Common myeloid progenitor, CD34-positive (primary cell): ENCODE measurements at regions not wholly inside any gene's neighbourhood (a gene's known extent, or its start where the extent isn't known, plus 50 kb on each side); places are given as distances from the start of the nearest gene placed in this dataset.

Experiments used
- CTCF ChIA-PET: fragments of 350-600 bp; sonication (Branson Sonifier 250); formaldehyde crosslinking; loops from one replicate; lab custom pipeline; 2021; ENCODE audit warnings: antibody characterized with exemption; lab: Charles Lee
- POLR2A ChIA-PET: fragments of 350-600 bp; sonication (Branson Sonifier 250); formaldehyde crosslinking; loops from one replicate; lab custom pipeline; 2021; ENCODE audit warnings: antibody characterized with exemption; lab: Charles Lee
- DNase-seq, 3 donors: peaks; one replicate each; pipeline versions ENCODE4 v3.0.0 to v3.0.0-alpha.2; 2013
- H3K27ac ChIP-seq, 2 experiments: 1 replicate in 1 of 2; 2 replicates in 1 of 2; pipeline ENCODE4 v1.7.0; 2013; ENCODE audit warnings: inconsistent platforms in 2 of 2, low read length in 2 of 2, mild to moderate bottlenecking in 2 of 2, low read depth in 1 of 2, moderate library complexity in 1 of 2; ENCODE audit not compliant: severe bottlenecking in 2 of 2, insufficient read depth in 1 of 2, poor library complexity in 1 of 2
- H3K27me3 ChIP-seq, 5 experiments: replicated peaks in 2 of 5; 1 replicate in 3 of 5; 2 replicates in 2 of 5; pipeline versions ENCODE4 v1.6.1 to v1.7.0; 2013; ENCODE audit warnings: low read length in 4 of 5, mild to moderate bottlenecking in 2 of 5, moderate library complexity in 2 of 5, inconsistent platforms in 1 of 5; ENCODE audit not compliant: insufficient read depth in 5 of 5, control insufficient read depth in 4 of 5
- H3K36me3 ChIP-seq, 4 experiments: 1 replicate in 2 of 4; 2 replicates in 2 of 4; pipeline versions ENCODE4 v1.6.1 to v1.7.0; 2013; ENCODE audit warnings: low read length in 3 of 4, control low read depth in 1 of 4, mild to moderate bottlenecking in 1 of 4; ENCODE audit not compliant: control insufficient read depth in 4 of 4, insufficient read depth in 4 of 4
- H3K4me1 ChIP-seq, 4 experiments: 1 replicate in 3 of 4; 2 replicates in 1 of 4; pipeline versions ENCODE4 v1.6.1 to v1.7.1; 2013; ENCODE audit warnings: low read length in 3 of 4, mild to moderate bottlenecking in 3 of 4, control low read depth in 1 of 4, inconsistent platforms in 1 of 4, moderate library complexity in 1 of 4; ENCODE audit not compliant: control insufficient read depth in 4 of 4, insufficient read depth in 4 of 4; ENCODE audit errors: control extremely low read depth in 1 of 4
- H3K4me3 ChIP-seq, 7 experiments: 1 replicate in 4 of 7; 2 replicates in 3 of 7; pipeline versions ENCODE4 v1.5.1 to v1.7.0; 2013; ENCODE audit warnings: mild to moderate bottlenecking in 7 of 7, low read length in 6 of 7, moderate library complexity in 6 of 7, inconsistent platforms in 2 of 7, low read depth in 2 of 7, control low read depth in 1 of 7; ENCODE audit not compliant: insufficient read depth in 4 of 7, control insufficient read depth in 1 of 7; ENCODE audit errors: extremely low read depth in 1 of 7
- H3K9me3 ChIP-seq, 5 experiments: 1 replicate in 4 of 5; 2 replicates in 1 of 5; pipeline versions ENCODE4 v1.6.1 to v1.7.1; 2013; ENCODE audit warnings: low read length in 4 of 5, mild to moderate bottlenecking in 2 of 5, inconsistent platforms in 1 of 5, low read depth in 1 of 5, moderate library complexity in 1 of 5; ENCODE audit not compliant: control insufficient read depth in 4 of 5, insufficient read depth in 2 of 5; ENCODE audit errors: control extremely low read depth in 1 of 5
- WGBS: methylation state at CpG from one replicate; pipeline ENCODE4 v1.1.5; 2013; ENCODE audit not compliant: insufficient coverage; 5-methylcytosine and 5-hydroxymethylcytosine counted together

- no peak for DNase-seq
- H3K9me3 ChIP-seq: no peaks in the 10 kb centered on the region
- CTCF ChIA-PET: interaction anchor here (0.6 to 1.1 kb wide), 2 partner anchors 14 to 676 kb away, joined by 3 to 4 read pairs; no protein-coding TSS in a partner anchor
- H3K27me3 ChIP-seq: no peaks in the 10 kb centered on the region
- POLR2A ChIA-PET: no interaction called here
- no peak overlapping the region for H3K27ac ChIP-seq
- peaks cover 0 to 2% (median 0%) of the 10 kb centered on the region in 4 experiments for H3K4me1 ChIP-seq
- WGBS: 98% methylated on average over 6 of the region's 7 CpGs
- no peaks in the 10 kb centered on the region for H3K36me3 ChIP-seq
- H3K4me3 ChIP-seq: no peak overlapping the region
Observed at GRCh38 chr2:65548576-65549256, 116.3 kb upstream of the SPRED2 start.

- POLR2A ChIA-PET: no interaction called here
- H3K4me3 ChIP-seq: no peak overlapping the region
- CTCF ChIA-PET: no interaction called here
- H3K27me3 ChIP-seq: no peaks in the 10 kb centered on the region
- no peaks in the 10 kb centered on the region for H3K9me3 ChIP-seq
- DNase-seq: no peak
- no peaks in the 10 kb centered on the region for H3K36me3 ChIP-seq
- H3K27ac ChIP-seq: no peak overlapping the region
- H3K4me1 ChIP-seq: peaks cover 0 to 2% (median 0%) of the 10 kb centered on the region in 4 experiments
- WGBS: 88% methylated on average over 3 of the region's 4 CpGs
Observed at GRCh38 chr2:65548064-65548463, 115.7 kb upstream of the SPRED2 start.

DNA sequence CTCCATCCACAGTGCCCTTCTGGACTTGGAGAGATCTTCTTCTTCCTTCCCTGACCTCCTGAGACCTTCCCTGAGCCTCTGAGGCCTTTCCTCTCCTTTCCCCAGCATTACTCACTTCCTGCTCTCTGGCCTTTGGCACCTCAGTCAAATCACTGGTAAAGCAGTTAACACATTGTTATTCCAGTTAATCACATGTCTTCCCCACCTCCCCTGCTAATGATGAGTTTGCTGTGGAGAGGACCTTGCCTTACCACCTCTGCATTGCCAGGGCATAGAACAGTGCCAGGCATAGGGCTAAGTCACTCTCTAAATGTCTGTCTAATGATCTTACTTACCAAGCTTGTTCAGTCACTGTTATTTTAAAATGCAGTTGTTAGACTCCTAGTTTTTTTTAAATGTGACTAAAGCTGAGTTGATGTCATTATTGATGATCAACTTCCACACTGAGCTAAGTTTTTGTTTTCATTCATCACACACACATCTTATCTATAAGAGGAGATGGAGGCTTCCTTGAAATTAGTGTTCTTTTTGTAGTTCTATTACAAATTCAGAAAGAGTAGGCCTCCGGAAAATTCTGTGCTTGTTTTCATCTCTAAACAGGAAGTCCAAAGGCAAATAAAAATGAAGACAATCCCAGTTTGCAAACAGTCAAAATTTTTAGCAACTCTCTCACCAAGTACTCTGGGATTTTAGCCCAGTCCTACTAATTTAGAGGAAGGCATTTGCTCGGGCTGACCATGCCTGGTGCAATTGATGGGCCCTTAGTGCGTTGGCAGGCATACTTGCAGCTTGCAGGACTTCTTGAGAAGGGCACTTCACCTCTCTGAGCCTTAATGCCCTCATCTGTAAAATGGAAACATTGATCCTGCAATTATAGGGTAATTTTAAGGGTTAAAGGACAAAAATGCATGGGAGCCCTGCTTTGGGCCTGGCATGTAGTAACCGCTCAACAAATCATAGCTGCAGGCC, 113.7 kb upstream of the SPRED2 start:
- POLR2A ChIA-PET: no interaction called here
- Histone ChIP-seq H3K27me3 (no peaks in the 10 kb centered on the region), H3K4me3 (no peak overlapping the region), H3K36me3 (no peaks in the 10 kb centered on the region), H3K27ac (no peak overlapping the region), H3K9me3 (no peaks in the 10 kb centered on the region), H3K4me1 (peaks cover 0 to 2% (median 0%) of the 10 kb centered on the region in 4 experiments)
- no peak for DNase-seq
- WGBS: 100% methylated on average over 3 of the region's 4 CpGs
- CTCF ChIA-PET: interaction anchor here (0.6 kb wide), 1 partner anchor 9 kb away, joined by 4 read pairs; no protein-coding TSS in a partner anchor

- no peaks in the 10 kb centered on the region for H3K36me3 ChIP-seq
- no peak overlapping the region for H3K4me3 ChIP-seq
- POLR2A ChIA-PET: no interaction called here
- 98% methylated on average over 5 of the region's 6 CpGs for WGBS
- H3K9me3 ChIP-seq: no peaks in the 10 kb centered on the region
- H3K4me1 ChIP-seq: peaks cover 0 to 2% (median 0%) of the 10 kb centered on the region in 4 experiments
- no peak for DNase-seq
- H3K27ac ChIP-seq: no peak overlapping the region
- CTCF ChIA-PET: interaction anchor here (1.5 to 1.7 kb wide), 2 partner anchors 242 to 281 kb away, joined by 3 read pairs; no protein-coding TSS in a partner anchor
- no peaks in the 10 kb centered on the region for H3K27me3 ChIP-seq
Observed at GRCh38 chr2:65541773-65542172, 109.4 kb upstream of the SPRED2 start.

DNA sequence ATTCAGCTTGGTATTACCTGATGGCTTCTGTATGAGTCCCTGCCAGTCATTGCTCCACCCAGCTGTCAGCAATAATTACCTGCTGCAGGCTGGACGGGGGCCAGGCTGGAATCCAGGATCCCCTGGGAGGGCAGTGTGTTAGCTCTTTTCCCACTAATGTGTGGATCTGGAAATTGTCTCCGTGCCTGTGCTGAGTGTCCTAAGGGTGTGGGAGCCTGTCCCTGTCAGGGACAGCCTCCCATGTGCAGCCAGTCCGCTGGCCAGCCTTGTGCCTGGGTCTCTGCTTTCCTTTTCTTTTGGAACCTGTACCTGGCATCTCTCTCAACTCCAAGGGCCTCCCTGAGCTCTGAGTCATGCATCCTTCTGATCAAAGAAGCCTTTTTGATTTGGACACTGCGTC, 107.2 kb upstream of the SPRED2 start:
- DNase-seq: no peak
- Histone ChIP-seq H3K4me3 (no peak overlapping the region), H3K27ac (no peak overlapping the region), H3K36me3 (no peaks in the 10 kb centered on the region), H3K27me3 (no peaks in the 10 kb centered on the region), H3K4me1 (no peaks in the 10 kb centered on the region), H3K9me3 (no peaks in the 10 kb centered on the region)
- WGBS: 97% methylated on average over 4 of the region's 4 CpGs
- ChIA-PET CTCF (interaction anchor here (0.6 to 1.2 kb wide), 3 partner anchors 10 to 78 kb away, joined by 3 to 4 read pairs (median 3); no protein-coding TSS in a partner anchor), POLR2A (no interaction called here)

DNA sequence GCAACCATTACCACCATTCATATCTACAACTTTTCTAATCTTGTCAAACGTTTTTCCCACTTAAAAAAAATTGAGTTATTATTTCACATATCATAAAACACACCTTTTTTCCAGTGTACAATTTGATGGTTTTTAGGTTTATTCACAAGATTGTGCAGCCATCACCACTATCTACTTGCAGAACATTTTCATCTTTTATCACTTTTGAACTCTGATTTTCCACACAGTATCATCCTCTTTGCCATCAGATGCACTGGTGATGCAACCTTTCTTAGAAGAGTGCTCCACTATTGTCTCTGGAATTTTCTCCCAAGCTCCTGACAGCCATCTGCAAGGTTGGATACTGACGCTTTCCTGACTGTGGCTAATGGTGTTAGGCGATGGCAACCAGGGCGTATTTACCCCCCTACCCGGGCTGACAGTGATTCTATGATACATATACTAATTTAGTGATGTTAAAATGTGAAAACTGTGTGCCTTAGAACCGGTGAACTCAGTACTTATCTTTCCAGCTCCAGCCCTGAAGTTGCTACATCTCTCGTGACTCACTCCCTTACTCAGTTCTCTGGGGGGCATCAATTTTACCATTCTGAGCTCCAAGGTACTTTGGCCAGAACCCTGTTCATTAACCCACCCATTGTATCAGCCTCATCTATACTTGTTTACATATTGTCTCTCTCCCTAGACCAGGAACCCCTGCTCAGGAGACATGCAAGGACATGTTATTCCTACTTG, 105.4 kb upstream of the SPRED2 start:
- POLR2A ChIA-PET: no interaction called here
- Histone ChIP-seq H3K36me3 (no peaks in the 10 kb centered on the region), H3K27me3 (no peaks in the 10 kb centered on the region), H3K4me3 (no peak overlapping the region), H3K27ac (no peak overlapping the region), H3K9me3 (no peaks in the 10 kb centered on the region), H3K4me1 (no peaks in the 10 kb centered on the region)
- 96% methylated on average over 5 of the region's 7 CpGs for WGBS
- no peak for DNase-seq
- CTCF ChIA-PET: interaction anchor here (0.9 to 1.4 kb wide), 2 partner anchors 8 to 13 kb away, joined by 3 to 4 read pairs; no protein-coding TSS in a partner anchor
